Prostate gland (tissue), 2 donors: ENCODE measurements at regions not wholly inside any gene's neighbourhood (a gene's known extent, or its start where the extent isn't known, plus 50 kb on each side); places are given as distances from the start of the nearest gene placed in this dataset.
"Not testable (repeated sequence)": the region's sequence is repeated elsewhere in the genome, so short reads cannot be mapped to it uniquely, and the experiment has no call there.

ENCODE experiments used
- POLR2A ChIP-seq: fragments of 450-650 bp; IDR thresholded peaks from one replicate; pipeline ENCODE4 v1.6.1; 2016; ENCODE audit warnings: antibody characterized with exemption, mild to moderate bottlenecking
- TF ChIP-seq, protein P1 (sequence below), 4 experiments: fragments of 200-600 bp in 2 of 4; fragments of 450-650 bp in 2 of 4; sonication (generic) in 2 of 4; IDR thresholded peaks; 1 replicate in 3 of 4; 2 replicates in 1 of 4; pipeline ENCODE4 v1.5.1; 2016 to 2019; ENCODE audit warnings: antibody characterized with exemption in 4 of 4, mild to moderate bottlenecking in 2 of 4, moderate library complexity in 2 of 4

DNA sequence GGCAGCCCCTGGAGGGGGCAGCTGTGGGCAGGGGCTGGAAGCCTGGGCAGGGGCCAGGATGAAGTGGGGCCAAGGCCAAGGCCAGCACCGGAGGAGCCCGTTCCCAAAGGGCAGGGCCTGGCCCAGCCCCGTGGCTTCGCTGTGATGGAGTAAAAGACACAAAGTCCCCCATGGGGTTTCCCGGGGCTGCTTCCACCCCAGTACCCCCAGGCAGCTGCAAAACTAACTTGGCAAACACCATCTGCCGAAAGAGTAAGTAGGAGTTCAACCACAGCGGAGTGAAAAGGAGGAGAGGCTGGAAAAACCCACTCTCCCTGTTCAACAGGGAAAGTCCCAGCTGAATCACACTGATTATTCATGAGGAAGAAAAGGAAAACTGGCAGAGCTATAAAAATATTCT, 5444.5 kb upstream of the TPTE start:
- TF ChIP-seq, protein P1, sequence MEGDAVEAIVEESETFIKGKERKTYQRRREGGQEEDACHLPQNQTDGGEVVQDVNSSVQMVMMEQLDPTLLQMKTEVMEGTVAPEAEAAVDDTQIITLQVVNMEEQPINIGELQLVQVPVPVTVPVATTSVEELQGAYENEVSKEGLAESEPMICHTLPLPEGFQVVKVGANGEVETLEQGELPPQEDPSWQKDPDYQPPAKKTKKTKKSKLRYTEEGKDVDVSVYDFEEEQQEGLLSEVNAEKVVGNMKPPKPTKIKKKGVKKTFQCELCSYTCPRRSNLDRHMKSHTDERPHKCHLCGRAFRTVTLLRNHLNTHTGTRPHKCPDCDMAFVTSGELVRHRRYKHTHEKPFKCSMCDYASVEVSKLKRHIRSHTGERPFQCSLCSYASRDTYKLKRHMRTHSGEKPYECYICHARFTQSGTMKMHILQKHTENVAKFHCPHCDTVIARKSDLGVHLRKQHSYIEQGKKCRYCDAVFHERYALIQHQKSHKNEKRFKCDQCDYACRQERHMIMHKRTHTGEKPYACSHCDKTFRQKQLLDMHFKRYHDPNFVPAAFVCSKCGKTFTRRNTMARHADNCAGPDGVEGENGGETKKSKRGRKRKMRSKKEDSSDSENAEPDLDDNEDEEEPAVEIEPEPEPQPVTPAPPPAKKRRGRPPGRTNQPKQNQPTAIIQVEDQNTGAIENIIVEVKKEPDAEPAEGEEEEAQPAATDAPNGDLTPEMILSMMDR (IDR thresholded peaks at IDR 0.05): not testable (repeated sequence)
- TF ChIP-seq POLR2A: not testable (repeated sequence)
